ENCODE measurements at regions not wholly inside any gene's neighbourhood (a gene's known extent, or its start where the extent isn't known, plus 50 kb on each side); places are given as distances from the start of the nearest gene placed in this dataset.

- Histone ChIP-seq H4K5ac (ENCODE audit: low read depth, low read length) (no peak overlapping the region), H3K36me3 (ENCODE audit: control insufficient read depth, insufficient read depth, low read length) (no peaks in the 10 kb centered on the region), H3K4me1 (ENCODE audit: control insufficient read depth, insufficient read depth, low read length) (no peaks in the 10 kb centered on the region), H3K4me3 (ENCODE audit: insufficient read depth, low read depth, low read length) (no peak overlapping the region), H2BK5ac (ENCODE audit: low read depth, low read length, poor library complexity, severe bottlenecking) (no peak overlapping the region), H3K4me2 (ENCODE audit: low read depth, low read length) (no peak overlapping the region), H2AFZ (replicated peaks; ENCODE audit: low read length, poor library complexity) (no peak overlapping the region), H3K23ac (ENCODE audit: low read depth, low read length) (no peak overlapping the region), H4K8ac (ENCODE audit: low read depth in 2 of 2, low read length in 2 of 2) (no peak overlapping the region), H4K91ac (ENCODE audit: insufficient read depth, low read depth, low read length) (no peak overlapping the region), H3K79me1 (ENCODE audit: low read depth in 1 of 2, low read length in 2 of 2) (no peaks in the 10 kb centered on the region), H3K9ac (ENCODE audit: low read depth, low read length) (no peak overlapping the region), H2BK15ac (ENCODE audit: low read depth, low read length) (no peak overlapping the region), H3K27me3 (ENCODE audit: control insufficient read depth, insufficient read depth, low read length) (no peaks in the 10 kb centered on the region), H2AK5ac (ENCODE audit: low read depth, low read length) (no peak overlapping the region), H3K14ac (replicated peaks; ENCODE audit: low read depth, low read length) (no peak overlapping the region), H3K9me1 (ENCODE audit: insufficient read depth, low read length) (no peaks in the 10 kb centered on the region), H3K18ac (ENCODE audit: low read depth, low read length) (no peak overlapping the region), H2BK20ac (ENCODE audit: low read depth, low read length) (no peak overlapping the region), H2BK120ac (ENCODE audit: low read depth, low read length) (no peak overlapping the region), H3K4ac (ENCODE audit: low read depth, low read length) (no peak overlapping the region), H3K27ac (ENCODE audit: insufficient read depth, low read length) (no peak overlapping the region), H3K9me3 (ENCODE audit: control insufficient read depth, insufficient read depth, low read length) (peaks cover 2% of the 10 kb centered on the region; the same call in 1 of the 2 replicates), H2AK9ac (replicated peaks; ENCODE audit: low read depth, low read length, poor library complexity) (no peak overlapping the region), H4K20me1 (ENCODE audit: insufficient read depth, low read length) (no peaks in the 10 kb centered on the region), H3K56ac (ENCODE audit: extremely low read depth, insufficient read depth, low read length) (no peak overlapping the region)
- DNase-seq (no peak), ATAC-seq (ENCODE audit: low read depth) (no peak)
- in situ Hi-C loops (cut with MboI; ENCODE audit: low sequenced_read_pairs) = no loop called here
- intact Hi-C loops (cut with micrococcal nuclease) = no loop called here
- dilution Hi-C loops (cut with HindIII; ENCODE audit: low sequenced_read_pairs, unreplicated experiment) = no loop called here
- ChIA-PET CTCF (no interaction called here), POLR2A (ENCODE audit: unreplicated experiment) (no interaction called here)
- no TSS peak for BruUV-seq (replicated peaks)
- WGBS, 2 experiments (ENCODE audit: extremely low coverage in 2 of 2, insufficient read length in 1 of 2) = no CpG with 5 or more reads among the region's 5 CpGs
- TF ChIP-seq SMC3 (IDR thresholded peaks at IDR 0.05; ENCODE audit: low read depth, low read length) = no peak
- no peak for TF ChIP-seq ELK1 (IDR thresholded peaks at IDR 0.05; ENCODE audit: borderline replicate concordance, low read depth, low read length)
- no peak for TF ChIP-seq CEBPB (IDR thresholded peaks at IDR 0.05; ENCODE audit: low read depth, low read length)
- TF ChIP-seq CHD1 (IDR thresholded peaks at IDR 0.05; ENCODE audit: low read depth, low read length) = no peak
- TF ChIP-seq POLR2A (IDR thresholded peaks at IDR 0.05; ENCODE audit: low read depth, low read length) = no peak
Measured at GRCh38 chr13:82076496-82076895, 1735.6 kb upstream of the SPRY2 start.

Data from IMR-90 (cell line).